Natural killer cell (primary cell): ENCODE measurements at regions not wholly inside any gene's neighbourhood (a gene's known extent, or its start where the extent isn't known, plus 50 kb on each side); places are given as distances from the start of the nearest gene placed in this dataset.
"Not testable (repeated sequence)": the region's sequence is repeated elsewhere in the genome, so short reads cannot be mapped to it uniquely, and the experiment has no call there.

Source experiments
- ATAC-seq, 3 donors: fragments of 150-1000 bp in 2 of 3; fragments of 200-7000 bp in 1 of 3; cut with Tn5 transposase; 1 replicate in 1 of 3; 2 replicates in 2 of 3; pipeline ENCODE4 v1.10.0; 2021; ENCODE audit warnings: mild to moderate bottlenecking in 2 of 3, moderate library complexity in 2 of 3
- DNase-seq, 2 donors: peaks; one replicate each; pipeline versions ENCODE4 v3.0.0 to v3.0.0-alpha.2; 2013 to 2021; ENCODE audit warnings: mixed read lengths in 1 of 2
- H3K27ac ChIP-seq: one replicate; pipeline ENCODE4 v1.5.1; 2013; ENCODE audit warnings: mild to moderate bottlenecking, low read length
- H3K27me3 ChIP-seq: one replicate; pipeline ENCODE4 v1.6.1; 2013; ENCODE audit warnings: low read length; ENCODE audit not compliant: control insufficient read depth, insufficient read depth
- H3K36me3 ChIP-seq: one replicate; pipeline ENCODE4 v1.6.1; 2013; ENCODE audit warnings: low read length; ENCODE audit not compliant: control insufficient read depth, insufficient read depth
- H3K4me1 ChIP-seq: one replicate; pipeline ENCODE4 v1.6.1; 2013; ENCODE audit warnings: low read length; ENCODE audit not compliant: control insufficient read depth, insufficient read depth
- H3K4me3 ChIP-seq: one replicate; pipeline ENCODE4 v1.5.1; 2013; ENCODE audit warnings: low read length
- H3K9me3 ChIP-seq: one replicate; pipeline ENCODE4 v1.6.1; 2013; ENCODE audit warnings: low read length; ENCODE audit not compliant: control insufficient read depth, insufficient read depth
- H3K27ac Mint-ChIP-seq, 2 donors: one replicate each; pipeline ENCODE4 v1.8.0; 2022; ENCODE audit warnings: mild to moderate bottlenecking in 2 of 2, mixed read lengths in 2 of 2, moderate library complexity in 1 of 2
- H3K27me3 Mint-ChIP-seq, 2 donors: one replicate each; pipeline ENCODE4 v1.8.0; 2022; ENCODE audit warnings: low read depth in 2 of 2, mixed read lengths in 2 of 2
- H3K36me3 Mint-ChIP-seq: one replicate; pipeline ENCODE4 v1.8.0; 2022; ENCODE audit warnings: mixed read lengths
- H3K4me1 Mint-ChIP-seq, 2 donors: one replicate each; pipeline ENCODE4 v1.8.0; 2022; ENCODE audit warnings: mixed read lengths in 2 of 2
- H3K4me3 Mint-ChIP-seq: one replicate; pipeline ENCODE4 v1.8.0; 2022; ENCODE audit warnings: mild to moderate bottlenecking, moderate library complexity, mixed read lengths
- H3K9me3 Mint-ChIP-seq, 2 donors: one replicate each; pipeline ENCODE4 v1.8.0; 2022; ENCODE audit warnings: mixed read lengths in 2 of 2
- CTCF ChIP-seq: fragments of 200-600 bp; IDR thresholded peaks from one replicate; pipeline ENCODE4 v1.8.0; 2022; ENCODE audit warnings: antibody characterized with exemption
- WGBS: methylation state at CpG from one replicate; pipeline ENCODE4 v1.1.7; 2013; ENCODE audit warnings: missing lambda C conversion rate; ENCODE audit not compliant: insufficient coverage; 5-methylcytosine and 5-hydroxymethylcytosine counted together
- intact Hi-C: fragments of 100-400 bp; cut with micrococcal nuclease; formaldehyde crosslinking; loops from one replicate; pipeline ENCODE4 v1.14.2; 2022

- H3K4me1 Mint-ChIP-seq: no peaks in the 10 kb centered on the region
- WGBS: 78% methylated on average over 8 of the region's 8 CpGs
- H3K9me3 Mint-ChIP-seq: no peaks in the 10 kb centered on the region
- TF ChIP-seq CTCF: no peak
- Histone ChIP-seq H3K27me3 (no peaks in the 10 kb centered on the region), H3K36me3 (no peaks in the 10 kb centered on the region), H3K4me3 (no peak overlapping the region), H3K9me3 (no peaks in the 10 kb centered on the region), H3K4me1 (no peaks in the 10 kb centered on the region), H3K27ac (no peak overlapping the region)
- H3K36me3 Mint-ChIP-seq: no peaks in the 10 kb centered on the region
- ATAC-seq (no peak), DNase-seq (no peak)
- no peak overlapping the region for H3K4me3 Mint-ChIP-seq
- intact Hi-C loops: no loop called here
- H3K27me3 Mint-ChIP-seq: peaks cover 4 to 6% of the 10 kb centered on the region in 2 donors
- no peak overlapping the region for H3K27ac Mint-ChIP-seq
Observed at GRCh38 chr12:131413006-131413405, 297.9 kb upstream of the SFSWAP start.

- Mint-ChIP-seq H3K27me3 (peaks cover 4 to 6% of the 10 kb centered on the region in 2 donors), H3K27ac (no peak overlapping the region), H3K9me3 (no peaks in the 10 kb centered on the region), H3K36me3 (no peaks in the 10 kb centered on the region), H3K4me1 (no peaks in the 10 kb centered on the region), H3K4me3 (no peak overlapping the region)
- Histone ChIP-seq H3K27ac (no peak overlapping the region), H3K4me3 (no peak overlapping the region), H3K4me1 (no peaks in the 10 kb centered on the region), H3K27me3 (no peaks in the 10 kb centered on the region), H3K9me3 (no peaks in the 10 kb centered on the region), H3K36me3 (no peaks in the 10 kb centered on the region)
- ATAC-seq: no peak
- intact Hi-C loops: no loop called here
- no peak for DNase-seq
- TF ChIP-seq CTCF: no peak
- WGBS: 78% methylated on average over 8 of the region's 12 CpGs
Observed at GRCh38 chr12:131413471-131413870, 297.4 kb upstream of the SFSWAP start.

- H3K4me3 ChIP-seq, H3K27ac Mint-ChIP-seq, H3K4me1 Mint-ChIP-seq, H3K27me3 Mint-ChIP-seq, H3K27ac ChIP-seq, H3K4me1 ChIP-seq, intact Hi-C loops, H3K9me3 Mint-ChIP-seq, H3K36me3 ChIP-seq, H3K36me3 Mint-ChIP-seq, ATAC-seq, H3K27me3 ChIP-seq, H3K4me3 Mint-ChIP-seq, DNase-seq, H3K9me3 ChIP-seq: not testable (repeated sequence)
- 60% methylated on average over 1 of the region's 20 CpGs for WGBS
Observed at GRCh38 chr12:131414155-131414922, 296.6 kb upstream of the SFSWAP start.

- DNase-seq (no peak), ATAC-seq (no peak)
- Histone ChIP-seq H3K9me3 (no peaks in the 10 kb centered on the region), H3K27me3 (no peaks in the 10 kb centered on the region), H3K4me1 (no peaks in the 10 kb centered on the region), H3K4me3 (no peak overlapping the region), H3K27ac (no peak overlapping the region), H3K36me3 (no peaks in the 10 kb centered on the region)
- H3K27ac Mint-ChIP-seq: no peak overlapping the region
- no peaks in the 10 kb centered on the region for H3K4me1 Mint-ChIP-seq
- H3K27me3 Mint-ChIP-seq: peaks cover 4 to 6% of the 10 kb centered on the region in 2 donors
- H3K4me3 Mint-ChIP-seq: no peak overlapping the region
- no peaks in the 10 kb centered on the region for H3K36me3 Mint-ChIP-seq
- TF ChIP-seq CTCF: no peak
- H3K9me3 Mint-ChIP-seq: no peaks in the 10 kb centered on the region
- intact Hi-C loops: no loop called here
- 89% methylated on average over 4 of the region's 4 CpGs for WGBS
Observed at GRCh38 chr12:131415781-131416180, 295.1 kb upstream of the SFSWAP start.
